WI38 (cell line): ENCODE measurements at regions not wholly inside any gene's neighbourhood (a gene's known extent, or its start where the extent isn't known, plus 50 kb on each side); places are given as distances from the start of the nearest gene placed in this dataset.

Source experiments
- H3K4me3 ChIP-seq: 2 replicates; pipeline ENCODE4 v1.5.1; 2011; ENCODE audit warnings: low read depth, mild to moderate bottlenecking, control low read depth, low read length
- CTCF ChIP-seq: IDR thresholded peaks from 2 replicates; pipeline ENCODE4 v1.5.1; 2012; ENCODE audit warnings: low read depth, mild to moderate bottlenecking, control low read depth, low read length

- H3K4me3 ChIP-seq: no peak overlapping the region
- no peak for TF ChIP-seq CTCF
Observed at GRCh38 chr4:43357252-43357974, 464.9 kb downstream of the GRXCR1 start.

- H3K4me3 ChIP-seq: no peak overlapping the region
- no peak for TF ChIP-seq CTCF
Observed at GRCh38 chr4:43360296-43360695, 467.8 kb downstream of the GRXCR1 start.

- H3K4me3 ChIP-seq: no peak overlapping the region
- TF ChIP-seq CTCF: no peak
Observed at GRCh38 chr4:43362875-43363636, 470.5 kb downstream of the GRXCR1 start.

GRCh38 chr4:43369036-43369594 lies 476.6 kb downstream of the GRXCR1 start:
- H3K4me3 ChIP-seq: no peak overlapping the region
- TF ChIP-seq CTCF: no peak

- TF ChIP-seq CTCF: no peak
- H3K4me3 ChIP-seq: no peak overlapping the region
Observed at GRCh38 chr4:43373201-43373600, 480.7 kb downstream of the GRXCR1 start.

GRCh38 chr4:43374216-43374751 lies 481.8 kb downstream of the GRXCR1 start:
- TF ChIP-seq CTCF: no peak
- H3K4me3 ChIP-seq: no peak overlapping the region

- no peak for TF ChIP-seq CTCF
- H3K4me3 ChIP-seq: no peak overlapping the region
Observed at GRCh38 chr4:43379016-43379415, 486.5 kb downstream of the GRXCR1 start.
